GM23248 (cell line): ENCODE measurements at regions not wholly inside any gene's neighbourhood (a gene's known extent, or its start where the extent isn't known, plus 50 kb on each side); places are given as distances from the start of the nearest gene placed in this dataset.
"Not testable (repeated sequence)": the region's sequence is repeated elsewhere in the genome, so short reads cannot be mapped to it uniquely, and the experiment has no call there.

Experiments used
- DNase-seq: peaks from one replicate; pipeline ENCODE4 v3.0.0-alpha.2; 2015
- H2AFZ ChIP-seq: fragments of 200-600 bp; sonication (generic); 2 replicates; pipeline ENCODE4 v1.6.1; 2016; ENCODE audit warnings: antibody characterized with exemption
- H3F3A ChIP-seq: fragments of 200-600 bp; sonication (generic); 2 replicates; pipeline ENCODE4 v1.6.1; 2016; ENCODE audit warnings: mild to moderate bottlenecking, antibody characterized with exemption, mixed run types; ENCODE audit not compliant: insufficient read depth
- H3K27ac ChIP-seq: fragments of 200-600 bp; sonication (generic); 2 replicates; pipeline ENCODE4 v1.5.1; 2016; ENCODE audit warnings: mild to moderate bottlenecking
- H3K27me3 ChIP-seq: fragments of 200-600 bp; sonication (generic); replicated peaks from 2 replicates; pipeline ENCODE4 v1.6.1; 2016; ENCODE audit warnings: mild to moderate bottlenecking; ENCODE audit not compliant: insufficient read depth
- H3K36me3 ChIP-seq: fragments of 200-600 bp; sonication (generic); 2 replicates; pipeline ENCODE4 v1.6.1; 2016; ENCODE audit warnings: low read depth, mild to moderate bottlenecking
- H3K4me1 ChIP-seq: fragments of 200-600 bp; sonication (generic); 2 replicates; pipeline ENCODE4 v1.6.1; 2016; ENCODE audit warnings: mild to moderate bottlenecking; ENCODE audit not compliant: insufficient read depth
- H3K4me2 ChIP-seq: fragments of 200-600 bp; sonication (generic); one replicate; pipeline ENCODE4 v1.6.1; 2016; ENCODE audit warnings: mild to moderate bottlenecking; ENCODE audit not compliant: unreplicated experiment
- H3K4me3 ChIP-seq: fragments of 200-600 bp; sonication (generic); 2 replicates; pipeline ENCODE4 v1.5.1; 2016; ENCODE audit warnings: mild to moderate bottlenecking
- H3K79me2 ChIP-seq: fragments of 200-600 bp; sonication (generic); 2 replicates; pipeline ENCODE4 v1.6.1; 2016; ENCODE audit warnings: mild to moderate bottlenecking; ENCODE audit not compliant: insufficient read depth
- H3K9ac ChIP-seq: fragments of 200-600 bp; sonication (generic); 2 replicates; pipeline ENCODE4 v1.6.1; 2016; ENCODE audit warnings: mild to moderate bottlenecking
- H3K9me2 ChIP-seq: fragments of 200-600 bp; sonication (generic); 2 replicates; pipeline ENCODE4 v1.6.1; 2016; ENCODE audit warnings: mixed run types, mild to moderate bottlenecking, moderate library complexity; ENCODE audit not compliant: insufficient read depth
- H3K9me3 ChIP-seq: fragments of 200-600 bp; sonication (generic); one replicate; pipeline ENCODE4 v1.6.1; 2017; ENCODE audit warnings: low read depth
- H4K20me1 ChIP-seq: fragments of 200-600 bp; sonication (generic); 2 replicates; pipeline ENCODE4 v1.6.0; 2016; ENCODE audit not compliant: insufficient read depth
- EZH2 ChIP-seq: fragments of 200-600 bp; sonication (generic); IDR thresholded peaks from 2 replicates; pipeline ENCODE4 v1.6.1; 2018; ENCODE audit warnings: antibody characterized with exemption, mild to moderate bottlenecking; ENCODE audit not compliant: insufficient read depth, poor library complexity, severe bottlenecking
- EZH2phosphoT487 ChIP-seq: fragments of 200-600 bp; sonication (generic); IDR thresholded peaks from 2 replicates; pipeline ENCODE4 v1.6.1; 2018; ENCODE audit warnings: antibody characterized with exemption, moderate library complexity, mild to moderate bottlenecking, low read depth; ENCODE audit not compliant: insufficient read depth
- WGBS, 2 experiments: methylation state at CpG; one replicate each; pipeline ENCODE4 v1.1.6; 2015 to 2017; ENCODE audit warnings: low lambda C conversion rate in 2 of 2, low coverage in 1 of 2; ENCODE audit errors: missing lambda C conversion rate in 2 of 2; 5-methylcytosine and 5-hydroxymethylcytosine counted together
- in situ Hi-C: fragments of 300-500 bp; cut with MboI; formaldehyde crosslinking; loops from 2 replicates; pipeline ENCODE4 v1.15.0; 2020

- DNase-seq = no peak
Observed at GRCh38 chr2:36193680-36194079, 161.9 kb upstream of the CRIM1 start.

DNA sequence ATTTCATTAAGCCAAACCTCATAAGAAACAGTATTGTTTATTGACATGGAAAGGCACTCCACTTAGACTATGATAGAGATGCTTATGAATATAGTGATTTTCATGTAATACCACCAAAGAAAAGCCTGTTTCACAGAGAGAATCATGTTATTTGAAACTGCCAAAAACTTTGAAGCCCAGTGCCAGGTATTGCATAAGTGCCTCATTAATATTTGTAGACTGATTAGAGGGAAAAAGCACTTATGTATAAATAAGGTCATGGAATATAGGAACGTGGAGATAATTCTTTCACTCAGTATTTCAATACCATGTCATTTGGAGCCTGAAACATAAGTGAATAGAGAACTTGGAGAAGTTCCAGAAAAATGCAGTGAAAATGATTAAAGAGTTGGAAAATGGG, 162.6 kb upstream of the CRIM1 start:
- in situ Hi-C loops = no loop called here
- Histone ChIP-seq H2AFZ (no peak overlapping the region), H3K9me3 (no peaks in the 10 kb centered on the region), H3K27ac (no peak overlapping the region), H3K27me3 (no peaks in the 10 kb centered on the region), H3K4me2 (no peak overlapping the region), H3K36me3 (no peaks in the 10 kb centered on the region), H4K20me1 (no peaks in the 10 kb centered on the region), H3K4me3 (no peak overlapping the region), H3F3A (no peaks in the 10 kb centered on the region), H3K9ac (no peak overlapping the region), H3K79me2 (no peaks in the 10 kb centered on the region), H3K4me1 (no peaks in the 10 kb centered on the region), H3K9me2 (no peaks in the 10 kb centered on the region)
- 0% methylated on average over 1 of the region's 1 CpG for WGBS, 2 experiments
- TF ChIP-seq EZH2phosphoT487 = no peak
- TF ChIP-seq EZH2 = no peak
- no peak for DNase-seq

More at GRCh38 chr2:36193680-36194079, 161.9 kb upstream of the CRIM1 start:
- H3K27me3 ChIP-seq = no peaks in the 10 kb centered on the region
- H3K36me3 ChIP-seq = no peaks in the 10 kb centered on the region
- no peak overlapping the region for H2AFZ ChIP-seq
- no peak overlapping the region for H3K9ac ChIP-seq
- H4K20me1 ChIP-seq = no peaks in the 10 kb centered on the region
- no peak overlapping the region for H3K4me2 ChIP-seq
- in situ Hi-C loops = no loop called here
- H3K9me3 ChIP-seq = no peaks in the 10 kb centered on the region
- H3K4me1 ChIP-seq = no peaks in the 10 kb centered on the region
- no peaks in the 10 kb centered on the region for H3K9me2 ChIP-seq
- H3F3A ChIP-seq = no peaks in the 10 kb centered on the region
- TF ChIP-seq EZH2 (no peak), EZH2phosphoT487 (no peak)
- no peak overlapping the region for H3K4me3 ChIP-seq
- H3K79me2 ChIP-seq = no peaks in the 10 kb centered on the region
- H3K27ac ChIP-seq = no peak overlapping the region

DNA sequence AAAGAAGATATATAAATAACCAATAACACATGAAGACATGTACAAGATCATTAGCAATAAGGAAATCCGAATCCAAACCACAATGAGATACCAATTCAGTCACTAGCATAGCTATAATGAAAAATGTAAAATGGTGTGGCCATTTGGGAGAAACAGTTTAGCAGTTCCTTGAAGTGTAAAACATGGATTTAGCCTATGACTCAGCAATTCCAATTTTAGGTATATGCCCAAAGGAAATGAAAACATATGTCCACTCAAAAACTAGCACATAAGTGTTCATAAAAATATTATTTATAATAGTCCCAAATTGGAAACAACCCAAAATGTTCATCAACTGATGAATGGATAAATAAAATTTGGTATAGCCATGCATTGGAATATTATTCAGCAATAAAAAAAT, 165.5 kb upstream of the CRIM1 start:
- Histone ChIP-seq H3F3A (no peaks in the 10 kb centered on the region), H3K9ac (no peak overlapping the region), H3K9me3 (no peaks in the 10 kb centered on the region), H3K27me3 (no peaks in the 10 kb centered on the region), H4K20me1 (no peaks in the 10 kb centered on the region), H3K27ac (no peak overlapping the region), H3K4me1 (no peaks in the 10 kb centered on the region), H3K79me2 (no peaks in the 10 kb centered on the region), H3K9me2 (no peaks in the 10 kb centered on the region), H3K4me3 (no peak overlapping the region), H3K36me3 (no peaks in the 10 kb centered on the region), H2AFZ (no peak overlapping the region), H3K4me2 (no peak overlapping the region)
- TF ChIP-seq EZH2phosphoT487 (no peak), EZH2 (no peak)
- DNase-seq = no peak
- WGBS, 2 experiments = 12 to 14% methylated on average over 1 of the region's 1 CpG
- in situ Hi-C loops = no loop called here

- in situ Hi-C loops = no loop called here
- Histone ChIP-seq H3F3A (no peaks in the 10 kb centered on the region), H3K4me1 (no peaks in the 10 kb centered on the region)
Observed at GRCh38 chr2:36185624-36186023, 170.0 kb upstream of the CRIM1 start.

GRCh38 chr2:36184848-36185247, 170.7 kb upstream of the CRIM1 start:
- Histone ChIP-seq H3F3A (no peaks in the 10 kb centered on the region), H3K4me1 (no peaks in the 10 kb centered on the region), H4K20me1 (no peaks in the 10 kb centered on the region), H3K27me3 (no peaks in the 10 kb centered on the region), H3K9me2 (no peaks in the 10 kb centered on the region), H3K79me2 (no peaks in the 10 kb centered on the region), H3K4me3 (no peak overlapping the region), H3K9me3 (no peaks in the 10 kb centered on the region), H3K36me3 (no peaks in the 10 kb centered on the region), H2AFZ (no peak overlapping the region), H3K9ac (no peak overlapping the region), H3K27ac (no peak overlapping the region), H3K4me2 (no peak overlapping the region)
- DNase-seq = no peak
- no peak for TF ChIP-seq EZH2
- no peak for TF ChIP-seq EZH2phosphoT487
- in situ Hi-C loops = no loop called here

More at GRCh38 chr2:36185624-36186023, 170.0 kb upstream of the CRIM1 start:
- Histone ChIP-seq H2AFZ (no peak overlapping the region), H3K9me2 (no peaks in the 10 kb centered on the region), H3K27me3 (no peaks in the 10 kb centered on the region), H3K4me2 (no peak overlapping the region), H3K27ac (no peak overlapping the region), H4K20me1 (no peaks in the 10 kb centered on the region), H3K4me3 (no peak overlapping the region), H3K36me3 (no peaks in the 10 kb centered on the region), H3K9me3 (no peaks in the 10 kb centered on the region), H3K79me2 (no peaks in the 10 kb centered on the region), H3K9ac (no peak overlapping the region)
- 65 to 66% methylated on average over 5 of the region's 5 CpGs for WGBS, 2 experiments
- TF ChIP-seq EZH2phosphoT487 = no peak
- no peak for TF ChIP-seq EZH2
- DNase-seq = no peak

DNA sequence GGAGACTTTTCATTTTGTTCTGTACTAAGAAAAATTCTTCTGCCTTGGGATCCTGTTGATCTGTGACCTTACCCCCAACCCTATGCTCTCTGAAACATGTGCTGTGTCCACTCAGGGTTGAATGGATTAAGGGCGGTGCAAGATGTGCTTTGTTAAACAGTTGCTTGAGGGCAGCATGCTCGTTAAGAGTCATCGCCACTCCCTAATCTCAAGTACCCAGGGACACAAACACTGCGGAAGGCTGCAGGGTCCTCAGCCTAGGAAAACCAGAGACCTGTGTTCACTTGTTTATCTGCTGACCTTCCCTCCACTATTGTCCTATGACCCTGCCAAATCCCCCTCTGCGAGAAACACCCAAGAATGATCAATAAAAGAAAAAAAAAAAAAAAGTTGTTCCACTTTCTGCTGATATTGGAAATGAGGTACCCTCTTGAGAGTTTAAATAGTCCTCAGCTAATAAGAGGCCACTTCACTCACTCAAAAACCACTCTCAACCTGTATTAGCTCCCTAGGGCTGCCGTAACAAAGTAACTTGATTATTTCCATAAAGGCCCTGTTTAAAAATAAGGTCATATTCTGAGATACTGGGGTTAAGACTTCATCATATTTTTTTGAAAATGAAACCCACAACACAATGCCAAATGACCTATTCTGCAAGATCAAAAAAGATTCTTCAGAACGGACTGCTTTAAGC, 174.6 kb upstream of the CRIM1 start:
- H3K4me1 ChIP-seq, H3K36me3 ChIP-seq, H2AFZ ChIP-seq, H3K79me2 ChIP-seq, H3K27me3 ChIP-seq, H3K9me2 ChIP-seq, H3K9me3 ChIP-seq, DNase-seq, H4K20me1 ChIP-seq, H3F3A ChIP-seq, H3K27ac ChIP-seq, H3K4me3 ChIP-seq, in situ Hi-C loops, H3K4me2 ChIP-seq, H3K9ac ChIP-seq: not testable (repeated sequence)
- WGBS, 2 experiments = 54 to 58% methylated on average over 7 of the region's 7 CpGs

- H3K27me3 ChIP-seq, H3K36me3 ChIP-seq, H3F3A ChIP-seq, in situ Hi-C loops, H3K9ac ChIP-seq, H2AFZ ChIP-seq, H3K4me3 ChIP-seq, H3K79me2 ChIP-seq, H3K9me3 ChIP-seq, H3K27ac ChIP-seq, H3K4me2 ChIP-seq, H3K4me1 ChIP-seq, DNase-seq, H4K20me1 ChIP-seq, H3K9me2 ChIP-seq: not testable (repeated sequence)
- 77 to 90% methylated on average over 2 to 24 of the region's 30 CpGs for WGBS, 2 experiments
Observed at GRCh38 chr2:36180293-36180692, 175.3 kb upstream of the CRIM1 start.
